Urinary bladder (tissue), 3 donors: ENCODE measurements at regions not wholly inside any gene's neighbourhood (a gene's known extent, or its start where the extent isn't known, plus 50 kb on each side); places are given as distances from the start of the nearest gene placed in this dataset.

Source experiments
- DNase-seq: peaks from one replicate; pipeline ENCODE4 v3.0.0-alpha.2; 2015; ENCODE audit errors: extremely low spot score
- H3K27ac ChIP-seq: one replicate; pipeline ENCODE4 v1.5.1; 2013; ENCODE audit warnings: low read depth, mild to moderate bottlenecking, moderate library complexity
- H3K36me3 ChIP-seq: one replicate; pipeline ENCODE4 v1.6.1; 2013; ENCODE audit warnings: mild to moderate bottlenecking, moderate library complexity; ENCODE audit not compliant: insufficient read depth
- H3K4me1 ChIP-seq: one replicate; pipeline ENCODE4 v1.6.1; 2013; ENCODE audit warnings: mild to moderate bottlenecking, moderate library complexity; ENCODE audit not compliant: insufficient read depth
- H3K4me3 ChIP-seq: one replicate; pipeline ENCODE4 v1.5.1; 2013; ENCODE audit warnings: low read depth, low read length
- WGBS: extraction: QIAGEN DNeasy Blood & Tissue Kit; methylation state at CpG from one replicate; pipeline ENCODE4 v1.1.7; 2013; 5-methylcytosine and 5-hydroxymethylcytosine counted together
- donor health status: healthy with polysubstance abuse.
- donor health status: healthy.

GRCh38 chr1:47550929-47551328 lies 113.1 kb downstream of the FOXD2 start:
- DNase-seq: no peak

GRCh38 chr1:47551971-47552528 lies 114.2 kb downstream of the FOXD2 start:
- Histone ChIP-seq H3K4me3 (no peak overlapping the region), H3K4me1 (no peaks in the 10 kb centered on the region), H3K36me3 (no peaks in the 10 kb centered on the region), H3K27ac (no peak overlapping the region)
- 89% methylated on average over 4 of the region's 4 CpGs for WGBS
- no peak for DNase-seq

More at GRCh38 chr1:47550929-47551328, 113.1 kb downstream of the FOXD2 start:
- Histone ChIP-seq H3K4me3 (no peak overlapping the region), H3K4me1 (no peaks in the 10 kb centered on the region), H3K36me3 (no peaks in the 10 kb centered on the region), H3K27ac (no peak overlapping the region)
- 87% methylated on average over 5 of the region's 5 CpGs for WGBS

DNA sequence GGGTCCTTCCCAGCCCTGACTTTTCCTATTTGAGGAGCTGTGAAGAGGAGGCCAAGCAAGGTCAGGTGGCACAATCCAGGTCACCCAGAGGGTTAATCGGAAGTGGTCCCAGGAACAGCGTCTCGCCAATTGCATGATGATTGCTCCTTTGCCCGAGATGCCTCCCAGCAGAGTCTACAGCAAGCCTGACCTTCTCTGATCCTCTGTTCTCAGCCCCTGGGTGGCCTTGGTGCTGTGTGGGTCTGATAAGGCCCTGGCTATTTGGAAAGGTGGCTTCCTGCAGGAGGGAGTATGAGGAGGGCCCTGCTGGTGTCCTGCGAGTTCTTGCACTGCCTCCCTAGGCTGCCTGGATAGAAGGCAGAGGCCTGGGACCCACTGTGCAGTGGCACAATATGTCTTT lies 116.2 kb downstream of the FOXD2 start:
- WGBS: 93% methylated on average over 5 of the region's 5 CpGs
- H3K4me3 ChIP-seq: no peak overlapping the region
- DNase-seq: no peak
- H3K4me1 ChIP-seq: no peaks in the 10 kb centered on the region
- no peak overlapping the region for H3K27ac ChIP-seq
- H3K36me3 ChIP-seq: no peaks in the 10 kb centered on the region

DNA sequence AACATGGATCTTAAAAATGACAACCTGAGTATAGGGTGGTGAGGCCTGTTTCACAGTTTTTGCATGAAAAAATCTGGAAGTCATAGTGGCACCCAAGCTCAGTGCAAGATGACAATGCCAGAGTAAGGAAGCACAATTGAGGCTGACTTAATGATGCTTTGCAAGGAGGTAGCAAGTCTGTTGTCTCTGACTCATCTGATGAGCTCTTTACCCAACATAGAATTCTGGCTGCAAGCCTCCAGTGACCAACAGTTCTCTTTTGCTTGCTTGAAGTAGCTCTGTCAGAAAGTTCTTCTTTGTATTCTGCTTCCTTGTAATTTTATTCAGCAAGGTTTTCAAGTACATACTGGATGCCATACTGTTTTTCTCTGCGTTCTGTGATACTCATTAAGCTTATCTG lies 117.1 kb downstream of the FOXD2 start:
- 88% methylated on average over 1 of the region's 1 CpG for WGBS
- Histone ChIP-seq H3K36me3 (no peaks in the 10 kb centered on the region), H3K27ac (no peak overlapping the region), H3K4me3 (no peak overlapping the region), H3K4me1 (no peaks in the 10 kb centered on the region)
- DNase-seq: no peak

GRCh38 chr1:47555306-47555705 lies 117.5 kb downstream of the FOXD2 start:
- Histone ChIP-seq H3K4me1 (no peaks in the 10 kb centered on the region), H3K27ac (no peak overlapping the region), H3K4me3 (no peak overlapping the region), H3K36me3 (no peaks in the 10 kb centered on the region)
- no peak for DNase-seq
- 85% methylated on average over 2 of the region's 2 CpGs for WGBS

GRCh38 chr1:47555841-47556560 lies 118.2 kb downstream of the FOXD2 start:
- Histone ChIP-seq H3K4me3 (no peak overlapping the region), H3K27ac (no peak overlapping the region), H3K36me3 (no peaks in the 10 kb centered on the region), H3K4me1 (no peaks in the 10 kb centered on the region)
- WGBS: 58% methylated on average over 24 of the region's 24 CpGs
- DNase-seq: peak; percentile 67

DNA sequence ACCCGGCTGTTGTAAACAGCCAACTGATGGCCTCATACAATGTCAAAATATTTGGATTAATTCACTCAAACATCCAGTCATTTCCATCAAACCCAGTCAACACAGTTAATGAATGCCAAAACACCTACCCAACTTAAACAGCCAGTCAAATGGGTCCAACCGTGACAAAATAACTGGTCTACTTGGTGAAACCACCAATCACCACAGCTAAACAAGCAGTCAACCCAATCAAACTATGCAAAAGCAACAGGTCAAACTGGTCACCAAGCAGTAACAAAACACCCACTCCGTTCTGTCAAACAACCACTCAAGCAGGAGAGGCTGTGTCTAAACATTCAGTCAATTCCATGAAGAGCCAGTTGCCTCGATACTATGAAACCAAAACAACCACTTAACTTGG lies 119.2 kb downstream of the FOXD2 start:
- no peak overlapping the region for H3K4me3 ChIP-seq
- no peaks in the 10 kb centered on the region for H3K4me1 ChIP-seq
- 96% methylated on average over 4 of the region's 4 CpGs for WGBS
- no peak overlapping the region for H3K27ac ChIP-seq
- DNase-seq: no peak
- no peaks in the 10 kb centered on the region for H3K36me3 ChIP-seq

DNA sequence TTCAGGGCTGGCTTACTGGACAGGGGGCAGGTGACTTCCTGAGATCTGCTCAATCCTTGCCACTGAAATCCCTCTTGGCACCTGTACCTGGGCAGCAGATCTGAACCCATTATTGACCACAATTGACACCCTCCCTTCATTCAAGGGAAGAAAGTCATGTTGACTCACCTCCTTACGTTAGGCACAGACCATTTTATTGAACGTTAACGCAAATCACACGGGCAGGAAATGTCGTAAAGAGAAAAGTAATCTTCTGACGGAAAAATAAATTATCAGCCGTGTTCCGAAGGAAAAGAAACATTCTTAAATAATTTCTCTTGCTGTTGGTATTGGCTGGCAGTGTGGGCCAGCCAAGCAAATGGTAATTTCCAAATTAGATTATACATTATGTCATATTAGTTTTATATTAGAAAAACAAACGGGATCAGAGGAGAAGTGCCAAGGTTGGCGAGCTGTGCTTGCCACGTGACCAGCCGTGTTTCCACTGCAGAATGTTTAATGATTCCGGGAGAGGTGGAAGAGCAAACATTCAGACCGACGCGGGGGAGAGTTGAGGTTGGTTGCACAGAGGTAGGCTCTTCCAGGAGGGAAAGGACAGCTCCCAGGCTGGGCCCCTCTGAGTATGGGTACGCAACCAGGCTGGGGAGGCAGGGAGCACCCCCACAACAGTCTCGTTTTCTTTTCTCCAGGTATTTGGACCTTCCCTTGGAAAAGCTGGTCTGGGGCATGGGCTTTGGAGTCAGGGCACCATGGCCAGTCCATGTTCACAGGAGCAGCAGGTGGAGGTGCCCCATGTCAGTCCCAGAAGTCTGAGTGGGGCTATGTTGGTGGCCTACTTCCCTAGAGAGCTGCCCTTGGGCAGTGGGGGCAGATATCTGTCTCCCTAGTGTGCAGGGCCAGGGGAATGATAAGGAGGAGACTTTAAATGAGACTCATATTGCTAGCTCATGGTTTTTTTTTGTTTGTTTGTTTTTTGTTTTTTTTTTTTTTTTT lies 121.1 kb downstream of the FOXD2 start:
- H3K4me1 ChIP-seq: no peaks in the 10 kb centered on the region

DNA sequence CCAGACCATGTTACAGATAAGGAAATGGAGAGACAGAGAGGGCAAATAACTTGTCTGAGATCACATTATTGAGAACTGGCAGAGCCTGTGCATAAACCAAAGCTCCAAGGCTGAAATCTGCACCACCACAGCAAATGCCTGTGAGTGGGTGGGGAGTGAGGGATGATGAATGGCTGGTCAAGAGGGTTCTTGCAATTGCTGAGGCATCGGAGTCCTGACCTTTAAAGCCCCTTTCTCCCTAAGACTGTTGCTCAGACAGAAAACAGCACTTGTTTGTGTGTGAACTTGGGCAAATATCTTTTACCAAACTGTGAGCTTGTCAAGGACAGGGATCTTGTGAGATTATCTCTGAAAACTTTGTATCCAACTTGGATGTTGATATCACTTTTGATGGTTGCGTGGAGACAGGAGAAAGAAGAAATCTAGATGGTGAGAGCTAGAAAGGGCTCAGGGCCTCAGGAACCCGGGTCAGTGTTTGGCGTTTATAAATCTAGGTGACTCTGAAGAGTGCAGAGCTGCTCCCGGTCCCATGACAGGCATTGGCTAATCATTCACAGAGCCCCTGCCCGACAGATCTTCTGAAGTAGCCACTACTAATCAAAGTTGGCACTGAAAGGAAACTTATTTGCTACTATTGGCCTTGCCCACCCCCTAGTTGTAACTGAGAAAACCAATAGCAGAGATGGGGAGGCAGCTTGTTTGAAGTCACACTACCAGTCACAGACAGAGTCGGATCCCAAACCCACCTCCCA lies 122.3 kb downstream of the FOXD2 start:
- 72% methylated on average over 7 of the region's 7 CpGs for WGBS
- DNase-seq: no peak
- Histone ChIP-seq H3K27ac (no peak overlapping the region), H3K4me1 (no peaks in the 10 kb centered on the region), H3K36me3 (no peaks in the 10 kb centered on the region), H3K4me3 (no peak overlapping the region)

More for the DNA sequence above, 121.1 kb downstream of the FOXD2 start:
- no peak for DNase-seq
- 40% methylated on average over 18 of the region's 18 CpGs for WGBS
- no peak overlapping the region for H3K27ac ChIP-seq
- no peaks in the 10 kb centered on the region for H3K36me3 ChIP-seq
- H3K4me3 ChIP-seq: no peak overlapping the region

DNA sequence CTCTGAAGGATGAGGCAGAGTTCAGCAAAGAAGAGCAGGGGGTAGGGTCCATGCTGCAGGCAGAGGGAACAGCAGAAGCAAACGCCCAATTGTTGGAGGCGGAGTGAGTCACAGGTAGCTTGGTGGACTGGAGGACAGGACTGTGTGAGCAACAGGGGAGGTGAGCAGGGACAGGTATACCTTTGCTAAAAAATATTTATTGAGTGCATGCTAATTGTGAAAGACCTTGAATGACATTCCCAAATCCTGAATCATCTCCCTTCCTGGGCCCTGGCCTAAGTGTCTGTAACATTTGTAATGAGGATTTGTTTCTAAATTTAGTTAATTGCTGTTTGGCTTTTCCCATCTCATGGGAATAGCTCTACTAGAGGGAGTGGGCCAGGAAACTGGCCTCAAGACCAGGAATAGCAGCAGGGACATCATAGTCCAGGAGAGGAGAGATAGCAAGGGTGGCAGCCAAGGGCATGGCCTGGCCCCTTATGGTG lies 123.7 kb downstream of the FOXD2 start:
- no peak for DNase-seq
- Histone ChIP-seq H3K27ac (no peak overlapping the region), H3K36me3 (no peaks in the 10 kb centered on the region), H3K4me1 (no peaks in the 10 kb centered on the region), H3K4me3 (no peak overlapping the region)
- 93% methylated on average over 2 of the region's 2 CpGs for WGBS

DNA sequence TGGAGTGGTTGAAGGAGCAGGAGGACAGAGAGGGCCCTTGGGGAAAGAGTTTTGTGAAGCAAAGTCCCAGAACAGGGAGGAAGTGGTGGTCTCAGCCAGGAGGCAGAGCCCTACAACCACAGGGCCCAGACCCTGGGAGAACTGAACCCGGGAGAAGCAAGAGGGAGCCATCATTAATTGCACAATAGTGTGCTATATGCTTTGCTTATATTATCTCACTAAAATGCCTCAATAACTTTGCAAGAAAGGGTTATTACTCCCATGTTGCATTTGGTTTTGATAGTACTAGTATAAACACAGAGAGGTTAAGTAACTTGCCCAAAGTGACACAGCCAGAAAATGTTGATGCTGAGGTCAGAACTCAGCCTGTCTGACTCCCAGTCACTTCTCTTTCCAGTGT lies 124.3 kb downstream of the FOXD2 start:
- no peak for DNase-seq
- Histone ChIP-seq H3K4me3 (no peak overlapping the region), H3K36me3 (no peaks in the 10 kb centered on the region), H3K4me1 (no peaks in the 10 kb centered on the region), H3K27ac (no peak overlapping the region)
- WGBS: 86% methylated on average over 1 of the region's 1 CpG

DNA sequence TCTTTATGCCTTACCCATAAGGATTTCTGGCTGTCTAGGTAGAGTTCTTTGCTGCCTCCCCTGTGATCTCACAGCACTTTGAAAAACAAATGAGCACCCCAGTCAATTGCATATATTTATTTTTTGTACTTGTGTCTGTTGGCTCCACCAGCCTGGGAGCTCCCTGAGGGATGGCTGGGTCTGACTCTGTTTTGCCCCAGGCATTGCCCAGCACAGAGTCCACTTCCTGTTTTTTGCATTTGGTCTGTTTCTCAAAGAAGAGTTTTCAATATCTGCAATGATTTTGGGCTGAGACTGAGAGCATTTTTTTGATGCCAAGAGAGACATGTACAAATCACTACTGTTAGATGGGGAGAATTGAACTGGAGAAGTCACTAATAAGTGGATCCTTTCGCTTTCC lies 125.0 kb downstream of the FOXD2 start:
- Histone ChIP-seq H3K4me3 (no peak overlapping the region), H3K4me1 (no peaks in the 10 kb centered on the region), H3K36me3 (no peaks in the 10 kb centered on the region), H3K27ac (no peak overlapping the region)
- 97% methylated on average over 1 of the region's 1 CpG for WGBS
- no peak for DNase-seq

GRCh38 chr1:47563201-47563600 lies 125.4 kb downstream of the FOXD2 start:
- WGBS: 77% methylated on average over 2 of the region's 2 CpGs
- no peak overlapping the region for H3K4me3 ChIP-seq

More at GRCh38 chr1:47563201-47563600, 125.4 kb downstream of the FOXD2 start:
- no peaks in the 10 kb centered on the region for H3K4me1 ChIP-seq
- no peak for DNase-seq
- no peaks in the 10 kb centered on the region for H3K36me3 ChIP-seq
- no peak overlapping the region for H3K27ac ChIP-seq
